Neuron (in vitro differentiated cells): ENCODE measurements at regions not wholly inside any gene's neighbourhood (a gene's known extent, or its start where the extent isn't known, plus 50 kb on each side); places are given as distances from the start of the nearest gene placed in this dataset.

Experiments used
- H2AFZ ChIP-seq: one replicate; pipeline ENCODE4 v1.6.1; 2013; ENCODE audit warnings: low read depth, mild to moderate bottlenecking, inconsistent platforms, low read length, moderate library complexity
- H3K27me3 ChIP-seq: one replicate; pipeline ENCODE4 v1.6.1; 2013; ENCODE audit warnings: low read length; ENCODE audit not compliant: insufficient read depth
- H3K36me3 ChIP-seq: one replicate; pipeline ENCODE4 v1.6.1; 2013; ENCODE audit warnings: low read length; ENCODE audit not compliant: insufficient read depth
- H3K4me1 ChIP-seq: one replicate; pipeline ENCODE4 v1.6.1; 2013; ENCODE audit warnings: low read length; ENCODE audit not compliant: insufficient read depth
- H3K4me3 ChIP-seq: 2 replicates; pipeline ENCODE4 v1.5.1; 2013; ENCODE audit warnings: mild to moderate bottlenecking, low read length, moderate library complexity
- H3K9me3 ChIP-seq: one replicate; pipeline ENCODE4 v1.6.1; 2013; ENCODE audit warnings: low read length

DNA sequence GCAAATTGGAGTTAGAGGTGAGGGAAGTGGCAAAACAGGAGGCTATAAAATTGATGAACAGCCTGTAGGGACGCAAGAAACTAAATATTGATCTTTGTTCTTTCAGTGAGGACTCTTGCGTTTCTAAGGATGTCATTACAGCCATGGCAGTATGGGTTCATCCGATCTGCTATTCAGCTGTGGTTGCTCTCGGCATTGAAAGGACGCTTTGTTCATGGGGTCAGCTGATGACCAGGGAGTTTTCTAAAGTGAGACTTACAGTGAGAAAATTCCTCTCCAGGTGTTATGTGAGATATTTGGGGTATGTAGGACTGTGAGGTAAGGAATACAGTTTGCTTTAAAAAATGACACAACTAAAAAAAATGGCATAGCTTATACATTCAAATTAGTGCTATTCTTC lies 52.7 kb upstream of the PELI1 start:
- Histone ChIP-seq H3K27me3 (no peaks in the 10 kb centered on the region), H3K36me3 (no peaks in the 10 kb centered on the region), H3K4me1 (peaks cover 10% of the 10 kb centered on the region), H3K9me3 (peaks cover 2% of the 10 kb centered on the region), H2AFZ (peak overlapping the region; percentile 1), H3K4me3 (no peak overlapping the region)

DNA sequence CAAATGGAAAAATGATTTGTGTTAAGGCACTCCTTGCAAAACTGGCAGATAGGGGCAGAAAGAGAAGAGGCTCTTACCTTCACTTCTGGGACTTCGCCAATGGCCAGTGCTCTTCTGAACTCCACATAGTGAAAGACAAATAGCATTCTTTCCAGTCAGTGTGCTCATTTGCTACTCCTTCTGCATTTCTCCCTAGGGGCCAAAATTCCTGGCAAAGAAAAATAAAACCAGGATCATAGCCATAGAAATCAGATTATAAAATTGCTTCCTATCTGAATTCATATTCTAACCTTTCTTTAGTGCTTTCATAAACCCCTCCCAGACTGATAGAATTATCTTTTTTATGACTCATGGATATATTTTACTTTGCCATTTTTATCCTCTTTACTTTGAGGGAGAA lies 56.9 kb upstream of the PELI1 start:
- Histone ChIP-seq H3K9me3 (no peaks in the 10 kb centered on the region), H3K27me3 (no peaks in the 10 kb centered on the region), H3K4me3 (no peak overlapping the region), H3K36me3 (no peaks in the 10 kb centered on the region), H2AFZ (no peak overlapping the region), H3K4me1 (peaks cover 25% of the 10 kb centered on the region)

DNA sequence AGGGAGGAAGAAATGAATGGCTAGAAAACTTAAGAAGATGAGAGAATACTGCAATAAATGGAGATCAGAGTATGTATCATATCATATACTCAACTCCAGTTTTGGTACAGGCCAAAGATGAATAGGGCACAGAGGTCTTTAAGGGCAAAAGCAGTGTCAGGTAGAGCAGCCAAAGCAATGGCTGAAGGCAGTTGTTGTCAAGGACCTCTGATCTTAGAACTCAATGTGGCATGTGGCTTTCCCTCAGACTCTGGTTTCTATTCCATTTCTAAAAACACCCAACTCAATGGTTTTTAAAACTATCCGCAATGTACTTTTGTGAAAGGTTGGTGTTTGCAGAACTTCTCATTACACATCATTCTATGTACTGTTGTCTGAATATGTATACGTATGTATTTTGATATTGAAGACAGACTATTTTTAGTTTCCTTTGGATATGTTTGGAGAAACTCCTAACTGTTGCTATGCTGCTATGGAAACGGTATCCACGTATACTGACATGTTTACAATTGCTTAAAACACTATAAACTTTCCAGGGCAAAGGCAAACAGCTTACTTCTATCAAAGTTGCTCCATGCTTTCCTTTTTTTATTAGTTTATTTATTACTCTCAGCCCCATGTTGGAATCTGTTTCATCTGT lies 58.1 kb upstream of the PELI1 start:
- Histone ChIP-seq H2AFZ (no peak overlapping the region), H3K4me1 (peaks cover 15% of the 10 kb centered on the region), H3K36me3 (no peaks in the 10 kb centered on the region), H3K4me3 (no peak overlapping the region), H3K27me3 (no peaks in the 10 kb centered on the region), H3K9me3 (no peaks in the 10 kb centered on the region)

- H3K4me1 ChIP-seq = peaks cover 15% of the 10 kb centered on the region
- no peak overlapping the region for H3K4me3 ChIP-seq
- H3K36me3 ChIP-seq = no peaks in the 10 kb centered on the region
- H3K27me3 ChIP-seq = no peaks in the 10 kb centered on the region
- H2AFZ ChIP-seq = peak overlapping the region; percentile 42
- no peaks in the 10 kb centered on the region for H3K9me3 ChIP-seq
Measured at GRCh38 chr2:64203131-64203857, 59.1 kb upstream of the PELI1 start.

GRCh38 chr2:64203858-64204632 lies 59.8 kb upstream of the PELI1 start:
- no peaks in the 10 kb centered on the region for H3K36me3 ChIP-seq
- no peak overlapping the region for H3K4me3 ChIP-seq
- H3K9me3 ChIP-seq = no peaks in the 10 kb centered on the region
- H3K27me3 ChIP-seq = no peaks in the 10 kb centered on the region
- peak overlapping the region; percentile 42 for H2AFZ ChIP-seq
- H3K4me1 ChIP-seq = peaks cover 15% of the 10 kb centered on the region

GRCh38 chr2:64204703-64205102 lies 60.5 kb upstream of the PELI1 start:
- Histone ChIP-seq H2AFZ (peak overlapping the region; percentile 42), H3K4me3 (no peak overlapping the region), H3K4me1 (peaks cover 15% of the 10 kb centered on the region), H3K36me3 (no peaks in the 10 kb centered on the region), H3K27me3 (no peaks in the 10 kb centered on the region), H3K9me3 (no peaks in the 10 kb centered on the region)

- Histone ChIP-seq H3K9me3 (no peaks in the 10 kb centered on the region), H3K4me1 (peaks cover 15% of the 10 kb centered on the region), H3K4me3 (no peak overlapping the region), H2AFZ (no peak overlapping the region), H3K36me3 (no peaks in the 10 kb centered on the region), H3K27me3 (no peaks in the 10 kb centered on the region)
Measured at GRCh38 chr2:64205415-64205814, 61.2 kb upstream of the PELI1 start.

DNA sequence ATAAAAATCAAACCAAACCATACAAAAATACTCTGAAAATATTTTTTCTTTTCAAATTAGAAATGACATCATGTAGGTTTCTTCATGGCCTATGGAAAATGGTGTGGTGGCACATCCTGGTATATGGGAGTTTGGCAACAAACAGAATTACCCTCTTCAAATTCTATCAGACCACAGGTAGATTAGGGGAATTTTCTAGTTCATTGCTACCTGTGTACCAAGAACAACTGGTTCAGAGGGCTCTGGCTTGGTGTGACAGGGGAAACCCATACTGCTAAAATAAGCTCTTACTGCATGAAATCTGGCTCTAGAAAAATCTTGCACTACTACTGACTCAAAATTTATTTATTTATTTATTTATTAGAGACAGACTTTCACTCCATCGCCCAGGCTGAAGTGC lies 63.4 kb upstream of the PELI1 start:
- no peaks in the 10 kb centered on the region for H3K36me3 ChIP-seq
- peaks cover 11% of the 10 kb centered on the region for H3K4me1 ChIP-seq
- H2AFZ ChIP-seq = no peak overlapping the region
- no peaks in the 10 kb centered on the region for H3K27me3 ChIP-seq
- no peak overlapping the region for H3K4me3 ChIP-seq
- H3K9me3 ChIP-seq = no peaks in the 10 kb centered on the region

DNA sequence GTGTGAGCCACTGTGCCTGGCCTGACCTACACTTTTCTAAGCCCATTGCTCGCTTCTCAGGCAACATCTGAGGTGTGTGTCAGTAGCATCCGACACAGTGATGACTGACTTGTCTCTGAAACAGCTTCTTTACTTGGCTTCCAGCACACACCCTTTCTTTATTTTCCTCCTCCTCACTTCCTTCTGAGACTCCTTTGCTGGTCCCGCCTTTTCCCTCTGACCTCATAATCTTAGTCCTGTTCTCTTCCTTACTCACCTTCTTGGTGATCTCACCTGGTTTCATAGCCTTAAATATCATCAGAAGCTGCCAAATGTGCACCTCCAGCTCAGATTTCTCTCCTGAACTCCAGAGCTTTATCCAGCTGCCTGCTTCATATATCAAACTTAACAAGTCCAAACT lies 66.6 kb upstream of the PELI1 start:
- H2AFZ ChIP-seq = no peak overlapping the region
- no peaks in the 10 kb centered on the region for H3K9me3 ChIP-seq
- H3K36me3 ChIP-seq = no peaks in the 10 kb centered on the region
- no peaks in the 10 kb centered on the region for H3K27me3 ChIP-seq
- peaks cover 15% of the 10 kb centered on the region for H3K4me1 ChIP-seq
- no peak overlapping the region for H3K4me3 ChIP-seq

- H3K4me3 ChIP-seq = no peak overlapping the region
- H3K36me3 ChIP-seq = no peaks in the 10 kb centered on the region
- H3K9me3 ChIP-seq = no peaks in the 10 kb centered on the region
- H3K4me1 ChIP-seq = peaks cover 15% of the 10 kb centered on the region
- H3K27me3 ChIP-seq = no peaks in the 10 kb centered on the region
- H2AFZ ChIP-seq = no peak overlapping the region
Measured at GRCh38 chr2:64211276-64211921, 67.2 kb upstream of the PELI1 start.

DNA sequence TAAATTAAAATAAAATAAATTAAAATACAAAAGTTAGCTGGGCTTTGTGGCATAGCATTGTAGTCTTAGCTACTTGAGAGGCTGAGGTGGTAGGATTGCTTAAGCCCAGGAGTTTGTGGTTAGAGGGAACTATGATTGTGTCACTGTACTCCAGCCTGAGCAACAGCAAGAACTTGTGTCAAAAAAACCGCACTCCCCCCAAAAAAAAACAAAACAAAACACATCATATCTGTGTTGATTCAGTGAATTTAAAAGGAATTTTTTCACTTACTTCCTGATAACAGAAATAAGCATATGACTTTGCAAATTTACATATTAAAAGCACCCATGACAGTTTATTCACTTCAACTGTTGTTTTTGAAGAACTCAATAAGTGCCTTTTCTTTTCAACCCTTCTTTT lies 68.1 kb upstream of the PELI1 start:
- Histone ChIP-seq H2AFZ (no peak overlapping the region), H3K27me3 (no peaks in the 10 kb centered on the region), H3K9me3 (no peaks in the 10 kb centered on the region), H3K36me3 (no peaks in the 10 kb centered on the region), H3K4me1 (peaks cover 15% of the 10 kb centered on the region), H3K4me3 (no peak overlapping the region)

- no peak overlapping the region for H2AFZ ChIP-seq
- H3K36me3 ChIP-seq = no peaks in the 10 kb centered on the region
- no peak overlapping the region for H3K4me3 ChIP-seq
- no peaks in the 10 kb centered on the region for H3K27me3 ChIP-seq
- no peaks in the 10 kb centered on the region for H3K9me3 ChIP-seq
- H3K4me1 ChIP-seq = peaks cover 15% of the 10 kb centered on the region
Measured at GRCh38 chr2:64212801-64213321, 68.6 kb upstream of the PELI1 start.
